SIG-M5 treated with dmso at 0.1 percent for 504 hours (cell line): ENCODE measurements at regions not wholly inside any gene's neighbourhood (a gene's known extent, or its start where the extent isn't known, plus 50 kb on each side); places are given as distances from the start of the nearest gene placed in this dataset.

Source experiments
- DNase-seq: peaks from one replicate; lab custom pipeline; 2025; ENCODE audit not compliant: unreplicated experiment; lab: John Stamatoyannopoulos, UW

DNA sequence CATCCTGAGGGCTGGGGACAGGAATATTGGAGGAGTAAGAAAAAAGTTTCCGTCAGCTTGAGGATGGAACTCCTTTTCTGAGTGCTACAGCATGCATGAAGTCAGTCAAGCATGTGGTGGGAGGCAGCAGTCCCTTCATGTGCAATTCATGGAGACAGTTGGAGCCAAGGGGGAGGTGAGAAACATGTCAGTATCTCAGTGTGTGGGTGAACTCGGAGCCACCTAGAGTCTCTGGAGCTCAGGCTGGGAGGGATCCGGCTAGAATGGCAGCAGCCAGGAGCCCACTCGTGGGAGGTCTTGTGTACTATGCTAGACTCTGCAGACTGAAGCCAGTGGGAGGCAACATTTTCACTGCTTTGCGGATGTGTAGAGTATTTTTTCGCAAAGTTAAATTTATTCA, 60.3 kb downstream of the AVPR1A start:
- DNase-seq = no peak

GRCh38 chr12:63086149-63086915, 64.7 kb downstream of the AVPR1A start:
- no peak for DNase-seq

GRCh38 chr12:63085120-63085519, 65.9 kb downstream of the AVPR1A start:
- DNase-seq = no peak

DNA sequence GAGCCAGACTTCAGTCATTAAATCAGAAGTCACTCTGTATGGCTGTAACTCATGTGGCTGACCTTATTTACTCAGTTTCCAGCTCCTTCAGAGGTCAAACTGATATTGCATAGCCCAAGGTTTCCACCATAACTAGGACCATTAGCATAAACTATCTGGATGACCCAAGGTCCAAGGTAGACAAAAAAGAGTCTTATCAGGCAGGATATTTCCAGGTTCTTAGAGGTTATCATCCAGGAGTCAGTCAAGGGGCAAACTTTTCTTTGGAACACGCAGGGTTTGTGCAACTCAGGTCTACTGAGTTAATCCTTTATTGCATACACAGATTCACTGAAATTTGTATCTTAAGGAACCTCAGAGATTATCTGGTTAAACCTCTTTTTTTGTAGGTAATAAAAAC, 66.5 kb downstream of the AVPR1A start:
- no peak for DNase-seq

GRCh38 chr12:63083046-63083445, 68.0 kb downstream of the AVPR1A start:
- DNase-seq = no peak

DNA sequence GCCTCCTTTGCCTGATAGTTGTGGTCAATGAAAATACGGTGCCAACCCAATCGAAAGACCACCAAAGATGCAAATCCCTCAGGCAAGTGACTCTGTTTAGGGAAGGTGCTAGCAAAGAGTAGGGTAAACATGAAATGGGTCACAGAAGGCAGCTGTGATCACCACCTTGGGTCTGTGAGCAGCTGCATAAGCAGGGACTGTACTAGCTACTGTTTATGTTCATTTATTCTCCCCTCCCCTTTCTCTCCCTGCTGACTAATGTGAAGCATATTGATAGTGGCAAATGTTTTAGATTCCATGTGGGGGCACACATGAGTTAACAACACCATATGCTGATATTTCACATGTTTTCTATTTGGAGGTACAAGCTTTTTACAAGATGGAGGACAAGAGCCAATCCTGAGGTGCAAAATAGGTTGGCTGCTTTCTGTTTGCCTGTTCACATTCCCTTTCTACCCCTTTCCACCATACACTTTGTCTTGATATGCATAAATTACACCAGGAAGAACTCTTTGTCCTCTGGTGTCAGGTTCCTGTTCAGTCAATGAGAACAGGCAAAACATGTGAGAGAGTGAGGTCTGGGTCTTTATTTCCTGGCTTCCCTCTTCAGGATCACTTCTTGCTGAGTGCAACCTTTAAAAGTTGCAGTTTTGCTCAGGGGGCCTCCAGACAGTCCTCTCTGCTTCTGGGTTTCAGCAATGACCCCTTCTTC, 71.1 kb downstream of the AVPR1A start:
- no peak for DNase-seq

GRCh38 chr12:63078906-63079305, 72.1 kb downstream of the AVPR1A start:
- DNase-seq = no peak

GRCh38 chr12:63075376-63076060, 75.5 kb downstream of the AVPR1A start:
- DNase-seq = no peak

GRCh38 chr12:63070709-63071108, 80.3 kb downstream of the AVPR1A start:
- DNase-seq = no peak

DNA sequence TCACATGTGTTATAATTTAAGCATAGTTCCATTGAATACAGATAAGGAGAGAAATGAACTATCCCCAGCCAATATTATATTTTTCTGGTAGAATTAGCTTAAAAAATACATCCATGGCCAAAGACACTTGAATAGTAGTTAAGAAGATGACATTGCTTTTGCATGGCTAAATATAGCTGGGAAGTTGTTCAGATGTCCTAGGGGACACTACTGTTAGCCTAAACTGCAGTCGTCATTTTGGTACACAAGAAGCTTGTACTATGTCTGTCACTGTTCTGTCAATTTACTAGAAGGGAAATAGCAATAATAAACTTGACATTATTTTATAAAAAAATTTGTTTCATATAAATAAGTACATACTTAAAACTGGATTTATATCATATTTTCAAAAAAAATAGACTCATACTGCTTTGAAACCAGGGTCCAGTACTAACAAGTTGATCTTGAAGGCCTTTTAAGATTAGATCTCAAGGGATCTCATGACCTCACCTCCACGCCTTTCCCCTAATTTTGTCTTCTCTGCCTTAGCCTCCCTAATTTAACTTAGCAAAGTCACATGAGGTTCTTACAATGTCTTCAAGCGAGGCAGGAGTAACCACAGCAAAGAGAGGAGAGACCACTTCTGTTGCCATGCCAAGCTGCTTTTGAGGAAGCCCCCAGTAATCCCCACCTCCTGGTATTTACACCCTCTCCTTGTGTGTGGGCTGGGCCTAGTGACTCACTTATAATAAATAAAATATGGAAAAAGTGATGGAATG, 81.0 kb downstream of the AVPR1A start:
- no peak for DNase-seq

DNA sequence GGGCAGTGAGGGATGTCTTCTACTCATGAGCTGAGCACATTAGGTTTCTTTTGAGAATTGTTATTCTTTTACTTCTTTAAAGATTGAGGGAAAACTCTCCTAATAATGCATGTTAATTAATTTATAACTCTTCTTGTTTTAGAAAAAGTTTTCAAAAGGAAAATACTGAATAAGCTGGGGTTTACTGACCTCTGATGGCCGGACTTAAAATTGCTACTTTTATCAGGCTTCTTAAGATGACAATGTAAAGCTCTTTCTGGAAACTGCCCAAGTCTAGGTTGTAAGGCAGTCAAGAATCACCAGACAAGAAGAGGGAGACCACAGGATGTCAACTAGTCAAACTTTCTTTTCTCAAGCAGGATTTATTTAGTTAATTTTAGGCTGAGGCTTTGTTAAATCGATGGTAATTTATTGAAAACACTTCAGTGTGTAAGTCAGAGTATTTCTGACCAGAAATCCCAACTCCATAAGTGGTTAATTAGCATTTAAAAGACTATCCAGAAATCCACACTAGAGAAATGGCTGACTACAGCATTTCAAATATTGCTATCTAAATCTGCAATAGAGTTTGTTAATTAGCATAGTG, 82.1 kb downstream of the AVPR1A start:
- peak; percentile 67 for DNase-seq

GRCh38 chr12:63066782-63067181, 84.2 kb downstream of the AVPR1A start:
- no peak for DNase-seq

GRCh38 chr12:63066136-63066535, 84.9 kb downstream of the AVPR1A start:
- no peak for DNase-seq

DNA sequence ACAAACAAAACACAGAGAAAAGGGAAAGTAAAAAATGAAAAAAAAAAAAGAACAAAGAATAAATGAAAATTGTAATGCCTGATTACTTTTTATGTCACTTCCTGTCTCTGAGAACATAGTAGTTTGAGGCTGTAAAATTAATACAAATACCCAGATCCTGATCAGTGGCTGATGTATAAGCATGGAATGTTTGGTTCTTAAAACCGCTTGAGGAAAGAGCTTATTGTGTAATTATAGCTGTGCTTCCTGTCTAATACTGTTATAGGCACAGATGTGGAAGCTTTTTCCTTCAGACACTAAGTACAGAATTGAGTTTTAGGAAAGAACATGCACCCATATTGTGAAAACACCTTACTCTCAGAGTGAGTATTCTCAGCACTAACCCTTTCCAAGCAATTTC, 86.9 kb downstream of the AVPR1A start:
- DNase-seq = no peak

DNA sequence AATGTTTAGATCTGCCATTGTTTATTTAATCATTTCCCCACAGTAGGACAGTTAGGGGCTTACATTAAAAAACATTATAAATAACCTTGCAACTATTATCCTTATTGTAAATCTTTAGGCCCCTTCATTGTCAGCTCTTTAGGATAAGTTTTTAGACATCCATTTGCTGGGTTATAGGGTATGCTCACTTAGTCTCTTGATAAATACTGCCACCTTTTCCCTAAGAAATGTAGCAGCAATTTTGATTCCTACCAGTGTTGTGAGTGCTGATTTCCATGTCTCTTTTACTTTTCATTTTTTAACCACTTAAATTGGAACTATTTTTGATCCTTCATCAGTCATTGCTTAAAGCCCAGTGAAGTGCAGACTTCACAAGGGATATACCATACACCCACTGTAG, 94.4 kb downstream of the AVPR1A start:
- no peak for DNase-seq

GRCh38 chr12:63052696-63053095, 98.3 kb downstream of the AVPR1A start:
- DNase-seq = no peak

GRCh38 chr12:63047146-63047545, 103.9 kb downstream of the AVPR1A start:
- no peak for DNase-seq

- DNase-seq = no peak
These were observed 105.8 kb downstream of the AVPR1A start for GRCh38 chr12:63045020-63045860.

- DNase-seq = no peak
These were observed 107.7 kb upstream of the PPM1H start for GRCh38 chr12:63042646-63043045.

DNA sequence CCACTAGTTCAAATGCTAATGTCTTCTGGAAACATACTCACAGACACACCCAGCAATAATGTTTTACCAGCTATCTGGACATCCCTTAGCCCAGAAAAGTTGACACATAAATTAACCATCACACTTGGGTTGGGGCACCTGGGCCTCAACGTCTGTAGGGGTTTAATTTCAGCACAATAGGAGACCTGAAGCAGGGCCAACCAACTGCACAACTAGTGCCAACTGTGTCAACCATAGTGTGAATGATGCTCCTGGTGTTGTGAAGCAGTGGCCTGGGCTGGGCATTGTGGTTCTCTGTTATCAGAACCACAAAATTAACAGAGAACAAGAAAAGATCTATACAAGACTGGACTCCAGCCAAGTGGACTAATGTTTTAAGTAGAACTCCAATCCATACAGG, 106.7 kb upstream of the PPM1H start:
- DNase-seq = no peak
